HG03025 (cell line): ENCODE measurements at regions not wholly inside any gene's neighbourhood (a gene's known extent, or its start where the extent isn't known, plus 50 kb on each side); places are given as distances from the start of the nearest gene placed in this dataset.

ENCODE experiments used
- ATAC-seq: cut with Tn5 transposase; IDR thresholded peaks from one replicate; pipeline ENCODE4 v1.9.1; 2021; ENCODE audit warnings: mild to moderate bottlenecking, moderate library complexity; ENCODE audit not compliant: unreplicated experiment, low FRiP score

- ATAC-seq, result no peak
Measured at GRCh38 chr10:131657318-131657984, 243.4 kb upstream of the PPP2R2D start.

- ATAC-seq, result no peak
Measured at GRCh38 chr10:131657985-131658330, 242.8 kb upstream of the PPP2R2D start.

- ATAC-seq, result no peak
Measured at GRCh38 chr10:131658476-131659110, 242.2 kb upstream of the PPP2R2D start.

- no peak for ATAC-seq
Measured at GRCh38 chr10:131660427-131660826, 240.4 kb upstream of the PPP2R2D start.

- ATAC-seq, result no peak
Measured at GRCh38 chr10:131662851-131663250, 238.0 kb upstream of the PPP2R2D start.

- no peak for ATAC-seq
Measured at GRCh38 chr10:131663351-131663750, 237.5 kb upstream of the PPP2R2D start.

- ATAC-seq, result no peak
Measured at GRCh38 chr10:131666091-131666490, 234.7 kb upstream of the PPP2R2D start.

GRCh38 chr10:131667047-131667446 lies 233.8 kb upstream of the PPP2R2D start:
- no peak for ATAC-seq

GRCh38 chr10:131667561-131667960 lies 233.2 kb upstream of the PPP2R2D start:
- ATAC-seq, result no peak

GRCh38 chr10:131668903-131669302 lies 231.9 kb upstream of the PPP2R2D start:
- no peak for ATAC-seq

GRCh38 chr10:131669838-131670237 lies 231.0 kb upstream of the PPP2R2D start:
- ATAC-seq, result no peak

GRCh38 chr10:131670341-131670740 lies 230.5 kb upstream of the PPP2R2D start:
- no peak for ATAC-seq

GRCh38 chr10:131673396-131673795 lies 227.4 kb upstream of the PPP2R2D start:
- ATAC-seq, result no peak

- no peak for ATAC-seq
Measured at GRCh38 chr10:131674130-131674529, 226.7 kb upstream of the PPP2R2D start.

- no peak for ATAC-seq
Measured at GRCh38 chr10:131675104-131675503, 225.7 kb upstream of the PPP2R2D start.

- ATAC-seq, result no peak
Measured at GRCh38 chr10:131676046-131676799, 224.6 kb upstream of the PPP2R2D start.

- ATAC-seq, result no peak
Measured at GRCh38 chr10:131676800-131677421, 223.9 kb upstream of the PPP2R2D start.

- ATAC-seq, result no peak
Measured at GRCh38 chr10:131677671-131678070, 223.1 kb upstream of the PPP2R2D start.

GRCh38 chr10:131678171-131678570 lies 222.6 kb upstream of the PPP2R2D start:
- no peak for ATAC-seq

GRCh38 chr10:131678613-131679012 lies 222.2 kb upstream of the PPP2R2D start:
- ATAC-seq, result no peak

- no peak for ATAC-seq
Measured at GRCh38 chr10:131679926-131680325, 220.9 kb upstream of the PPP2R2D start.
